ENCODE measurements at regions not wholly inside any gene's neighbourhood (a gene's known extent, or its start where the extent isn't known, plus 50 kb on each side); places are given as distances from the start of the nearest gene placed in this dataset.

DNA sequence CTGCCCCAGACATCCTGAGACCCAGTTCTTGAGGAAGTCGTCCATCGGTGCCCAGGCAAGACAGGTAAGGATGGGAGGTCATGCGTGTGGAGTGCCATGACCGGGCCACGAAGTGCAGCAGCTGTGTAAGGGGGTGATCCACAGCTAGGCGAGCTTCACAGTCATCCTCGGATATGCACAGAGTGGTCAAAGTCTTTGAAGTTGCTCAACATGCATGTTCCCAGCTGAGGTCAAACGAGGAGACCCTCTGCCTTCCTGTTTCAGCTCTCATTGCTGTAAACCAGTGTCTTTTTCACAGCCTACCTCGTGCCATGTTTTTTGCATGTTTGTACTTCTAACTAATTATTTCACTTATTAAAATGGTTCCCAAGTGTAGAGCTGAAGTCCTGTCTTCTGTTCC, 109.9 kb upstream of the TBL1X start:
- TF ChIP-seq, protein P1, sequence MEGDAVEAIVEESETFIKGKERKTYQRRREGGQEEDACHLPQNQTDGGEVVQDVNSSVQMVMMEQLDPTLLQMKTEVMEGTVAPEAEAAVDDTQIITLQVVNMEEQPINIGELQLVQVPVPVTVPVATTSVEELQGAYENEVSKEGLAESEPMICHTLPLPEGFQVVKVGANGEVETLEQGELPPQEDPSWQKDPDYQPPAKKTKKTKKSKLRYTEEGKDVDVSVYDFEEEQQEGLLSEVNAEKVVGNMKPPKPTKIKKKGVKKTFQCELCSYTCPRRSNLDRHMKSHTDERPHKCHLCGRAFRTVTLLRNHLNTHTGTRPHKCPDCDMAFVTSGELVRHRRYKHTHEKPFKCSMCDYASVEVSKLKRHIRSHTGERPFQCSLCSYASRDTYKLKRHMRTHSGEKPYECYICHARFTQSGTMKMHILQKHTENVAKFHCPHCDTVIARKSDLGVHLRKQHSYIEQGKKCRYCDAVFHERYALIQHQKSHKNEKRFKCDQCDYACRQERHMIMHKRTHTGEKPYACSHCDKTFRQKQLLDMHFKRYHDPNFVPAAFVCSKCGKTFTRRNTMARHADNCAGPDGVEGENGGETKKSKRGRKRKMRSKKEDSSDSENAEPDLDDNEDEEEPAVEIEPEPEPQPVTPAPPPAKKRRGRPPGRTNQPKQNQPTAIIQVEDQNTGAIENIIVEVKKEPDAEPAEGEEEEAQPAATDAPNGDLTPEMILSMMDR (IDR thresholded peaks at IDR 0.05): no peak
- no peak for TF ChIP-seq POLR2A (IDR thresholded peaks at IDR 0.05)

Data from body of pancreas (tissue), 4 donors.